HEK293 (cell line): ENCODE measurements at regions not wholly inside any gene's neighbourhood (a gene's known extent, or its start where the extent isn't known, plus 50 kb on each side); places are given as distances from the start of the nearest gene placed in this dataset.

Experiments
- BCL6B ChIP-seq: fragments of 450-650 bp; formaldehyde crosslinking; IDR thresholded peaks from 2 replicates; pipeline ENCODE4 v1.5.1; 2017; ENCODE audit warnings: missing biosample characterization, missing genetic modification characterization
- PRDM10 ChIP-seq: fragments of 450-650 bp; formaldehyde crosslinking; IDR thresholded peaks from 2 replicates; pipeline ENCODE4 v1.5.1; 2016; ENCODE audit warnings: missing biosample characterization, missing genetic modification characterization
- ZNF112 ChIP-seq: fragments of 450-650 bp; formaldehyde crosslinking; IDR thresholded peaks from 2 replicates; pipeline ENCODE4 v1.5.0; 2017; ENCODE audit warnings: missing biosample characterization, missing genetic modification characterization
- ZNF221 ChIP-seq: fragments of 450-650 bp; formaldehyde crosslinking; IDR thresholded peaks from 2 replicates; pipeline ENCODE4 v1.5.1; 2017; ENCODE audit warnings: missing biosample characterization, missing genetic modification characterization, borderline replicate concordance
- ZNF610 ChIP-seq: fragments of 450-650 bp; formaldehyde crosslinking; IDR thresholded peaks from 2 replicates; pipeline ENCODE4 v1.5.1; 2016; ENCODE audit warnings: missing biosample characterization, missing genetic modification characterization, borderline replicate concordance
- ZNF830 ChIP-seq: fragments of 450-650 bp; IDR thresholded peaks from 2 replicates; pipeline ENCODE4 v1.5.0; 2018; ENCODE audit warnings: missing biosample characterization, missing genetic modification characterization, low read depth, mild to moderate bottlenecking, moderate library complexity
- ZXDB ChIP-seq: fragments of 450-650 bp; formaldehyde crosslinking; IDR thresholded peaks from 2 replicates; pipeline ENCODE4 v1.5.1; 2016; ENCODE audit warnings: missing biosample characterization, missing genetic modification characterization

GRCh38 chr4:151620066-151620465, 140.7 kb downstream of the GATB start (continued):
- TF ChIP-seq PRDM10 (tag by site-specific recombination) (no peak), ZNF610 (tag by site-specific recombination) (no peak), ZNF221 (tag by site-specific recombination) (no peak), ZNF830 (tag by site-specific recombination) (no peak), BCL6B (no peak), ZNF112 (tag by site-specific recombination) (no peak), ZXDB (tag by site-specific recombination) (no peak)
- TF ChIP-seq, all 188 proteins: peak for 0
